HCT116 (cell line): ENCODE measurements at regions not wholly inside any gene's neighbourhood (a gene's known extent, or its start where the extent isn't known, plus 50 kb on each side); places are given as distances from the start of the nearest gene placed in this dataset.

ENCODE experiments used
- ATAC-seq: fragments of 200-7000 bp; cut with Tn5 transposase; 2 replicates; pipeline ENCODE4 v1.9.1; 2020; ENCODE audit warnings: mild to moderate bottlenecking, moderate library complexity
- BruUV-seq: library from RNA; stranded (reverse); fragments of 400-500 nt; replicated peaks from 2 replicates; lab custom pipeline; 2021; lab: Mats Ljungman, UMichigan
- CTCF ChIA-PET: fragments of 300-600 bp; sonication (Branson Sonifier 250); formaldehyde crosslinking; loops from one replicate; lab custom pipeline; 2021; ENCODE audit warnings: antibody characterized with exemption; lab: Charles Lee
- POLR2A ChIA-PET: fragments of 300-600, 350-600 bp; sonication (Branson Sonifier 250); formaldehyde crosslinking; loops from one replicate; lab custom pipeline; 2021; ENCODE audit warnings: antibody characterized with exemption; lab: Charles Lee
- RAD21 ChIA-PET, 2 experiments: fragments of 300-600 bp; sonication (Branson Sonifier 250); formaldehyde crosslinking; loops; one replicate each; lab custom pipeline; 2023; ENCODE audit warnings: low total read pairs in 2 of 2; ENCODE audit not compliant: uncharacterized antibody in 2 of 2, unreplicated experiment in 2 of 2, low non-redundant PET in 1 of 2; lab: Charles Lee
- DNase-seq: peaks from one replicate; pipeline ENCODE4 v3.0.0-alpha.2; 2010; ENCODE audit warnings: low read depth, low spot score
- H2AFZ ChIP-seq: fragments of 200-600 bp; shearing (Covaris generic), sonication (generic); 2 replicates; pipeline ENCODE4 v1.6.1; 2017; ENCODE audit warnings: low read depth, mixed run types, mixed read lengths, antibody characterized with exemption, low read length; ENCODE audit not compliant: poor library complexity, severe bottlenecking
- H3K27ac ChIP-seq: 2 replicates; pipeline ENCODE4 v1.5.1; 2012; ENCODE audit warnings: low read depth, low read length
- H3K27me3 ChIP-seq: fragments of 200-600 bp; sonication (generic); 2 replicates; pipeline ENCODE4 v1.6.1; 2016; ENCODE audit warnings: mixed run types, low read length, mixed read lengths; ENCODE audit not compliant: insufficient read depth
- H3K36me3 ChIP-seq, 2 experiments: fragments of 200-500 bp in 1 of 2; fragments of 200-600 bp in 1 of 2; sonication (Bioruptor generic) in 1 of 2; sonication (generic) in 1 of 2; 2 replicates each; pipeline versions ENCODE4 v1.5.1 to v1.6.1; 2014 to 2016; ENCODE audit warnings: low read length in 2 of 2, inconsistent platforms in 1 of 2, mixed read lengths in 1 of 2, mixed run types in 1 of 2; ENCODE audit not compliant: insufficient read depth in 2 of 2, control insufficient read depth in 1 of 2
- H3K4me1 ChIP-seq, 2 experiments: fragments of 200-600 bp in 1 of 2; sonication (generic) in 1 of 2; 2 replicates each; pipeline versions ENCODE4 v1.5.1 to v1.6.1; 2012 to 2017; ENCODE audit warnings: low read length in 2 of 2, inconsistent platforms in 1 of 2, mild to moderate bottlenecking in 1 of 2, mixed read lengths in 1 of 2, mixed run types in 1 of 2, moderate library complexity in 1 of 2; ENCODE audit not compliant: insufficient read depth in 2 of 2, control insufficient read depth in 1 of 2
- H3K4me2 ChIP-seq: fragments of 200-600 bp; sonication (generic); 2 replicates; pipeline ENCODE4 v1.6.1; 2017; ENCODE audit warnings: mixed run types, low read length, mixed read lengths
- H3K4me3 ChIP-seq, 2 experiments: fragments of 200-600 bp in 1 of 2; sonication (generic) in 1 of 2; replicated peaks in 1 of 2; 2 replicates each; pipeline ENCODE4 v1.5.1; 2011 to 2016; ENCODE audit warnings: low read length in 2 of 2, control low read depth in 1 of 2, low read depth in 1 of 2, mild to moderate bottlenecking in 1 of 2, mixed read lengths in 1 of 2, mixed run types in 1 of 2
- H3K79me2 ChIP-seq: fragments of 200-600 bp; sonication (generic); 2 replicates; pipeline ENCODE4 v1.6.1; 2017; ENCODE audit warnings: mild to moderate bottlenecking, mixed run types, low read length, moderate library complexity, mixed read lengths; ENCODE audit not compliant: insufficient read depth
- H3K9ac ChIP-seq: fragments of 200-600 bp; sonication (generic); 2 replicates; pipeline ENCODE4 v1.6.1; 2016; ENCODE audit warnings: low read length, mixed read lengths
- H3K9me2 ChIP-seq: fragments of 200-600 bp; sonication (generic), shearing (Covaris generic); 2 replicates; pipeline ENCODE4 v1.6.1; 2017; ENCODE audit warnings: mixed run types, mild to moderate bottlenecking, moderate library complexity; ENCODE audit not compliant: insufficient read depth
- H3K9me3 ChIP-seq, 2 experiments: fragments of 200-500 bp in 1 of 2; fragments of 200-600 bp in 1 of 2; sonication (Bioruptor generic) in 1 of 2; sonication (generic) in 1 of 2; 2 replicates each; pipeline ENCODE4 v1.6.1; 2014 to 2017; ENCODE audit warnings: low read length in 2 of 2, mixed read lengths in 2 of 2, inconsistent platforms in 1 of 2, low read depth in 1 of 2, mild to moderate bottlenecking in 1 of 2, mixed run types in 1 of 2, moderate library complexity in 1 of 2; ENCODE audit not compliant: control insufficient read depth in 1 of 2, insufficient read depth in 1 of 2
- H4K20me1 ChIP-seq: fragments of 200-600 bp; sonication (generic), shearing (Covaris generic); 2 replicates; pipeline ENCODE4 v1.6.1; 2017; ENCODE audit warnings: mixed run types, mild to moderate bottlenecking, moderate library complexity; ENCODE audit not compliant: insufficient read depth
- ATF3 ChIP-seq: IDR thresholded peaks from 2 replicates; pipeline ENCODE4 v1.6.1; 2012
- CTCF ChIP-seq, 3 experiments: fragments of 200-600 bp in 1 of 3; sonication (generic) in 1 of 3; IDR thresholded peaks in 2 of 3; conservative IDR thresholded peaks in 1 of 3; 2 replicates each; pipeline ENCODE4 v1.5.1; 2012 to 2017; ENCODE audit warnings: low read depth in 2 of 3, low read length in 2 of 3, antibody characterized with exemption in 1 of 3, borderline replicate concordance in 1 of 3, control low read depth in 1 of 3, mild to moderate bottlenecking in 1 of 3, mixed read lengths in 1 of 3, mixed run types in 1 of 3, moderate library complexity in 1 of 3; ENCODE audit not compliant: insufficient read depth in 1 of 3
- EZH2 ChIP-seq: fragments of 200-600 bp; sonication (generic); IDR thresholded peaks from 2 replicates; pipeline ENCODE4 v1.6.1; 2017; ENCODE audit warnings: antibody characterized with exemption, mixed run types
- EZH2phosphoT487 ChIP-seq: fragments of 200-600 bp; IDR thresholded peaks from 2 replicates; pipeline ENCODE4 v1.6.1; 2018; ENCODE audit warnings: antibody characterized with exemption, borderline replicate concordance
- POLR2AphosphoS5 ChIP-seq: IDR thresholded peaks from 2 replicates; pipeline ENCODE4 v1.6.1; 2011; ENCODE audit warnings: mild to moderate bottlenecking, low read depth, low read length, moderate library complexity
- RAD21 ChIP-seq: IDR thresholded peaks from 2 replicates; pipeline ENCODE4 v1.6.1; 2012; ENCODE audit warnings: low read depth, mild to moderate bottlenecking
- SRF ChIP-seq: IDR thresholded peaks from 2 replicates; pipeline ENCODE4 v1.6.1; 2012; ENCODE audit warnings: low read depth
- TCF7L2 ChIP-seq: IDR thresholded peaks from 2 replicates; pipeline ENCODE4 v1.7.0; 2011; ENCODE audit warnings: borderline replicate concordance, inconsistent platforms; ENCODE audit not compliant: insufficient read depth, insufficient read length; ENCODE audit errors: extremely low read depth
- YY1 ChIP-seq: IDR thresholded peaks from 2 replicates; pipeline ENCODE4 v1.6.1; 2011; ENCODE audit warnings: low read length, low read depth, moderate library complexity, mild to moderate bottlenecking; ENCODE audit not compliant: insufficient replicate concordance; ENCODE audit errors: extremely low read depth
- ZBTB33 ChIP-seq: IDR thresholded peaks from 2 replicates; pipeline ENCODE4 v1.6.1; 2011; ENCODE audit warnings: mild to moderate bottlenecking, low read length, moderate library complexity; ENCODE audit not compliant: insufficient replicate concordance; ENCODE audit errors: extremely low read depth
- ZNF274 ChIP-seq: fragments of 200-500 bp; sonication (Bioruptor generic); IDR thresholded peaks from 2 replicates; pipeline ENCODE4 v1.6.1; 2014; ENCODE audit warnings: mild to moderate bottlenecking, low read depth, low read length, inconsistent platforms
- intact Hi-C: fragments of 100-400 bp; cut with micrococcal nuclease; formaldehyde crosslinking; loops from 2 replicates; pipeline ENCODE4 v1.10.0; 2022

- peak; percentile 11 for TF ChIP-seq TCF7L2
- TF ChIP-seq, all 23 proteins: peak for 11
Observed at GRCh38 chr20:40506537-40506939, 182.5 kb downstream of the MAFB start (continued).

- Histone ChIP-seq H3K36me3 (no peaks in the 10 kb centered on the region), H3K27ac (no peak overlapping the region), H3K27me3 (no peaks in the 10 kb centered on the region), H3K9me2 (no peaks in the 10 kb centered on the region), H3K9me3 (no peaks in the 10 kb centered on the region), H3K9ac (no peak overlapping the region), H3K4me2 (no peak overlapping the region), H2AFZ (no peak overlapping the region), H3K79me2 (no peaks in the 10 kb centered on the region), H3K4me3 (no peak overlapping the region), H3K4me1 (peaks cover 11 to 24% of the 10 kb centered on the region in 2 experiments), H4K20me1 (no peaks in the 10 kb centered on the region)
- no TSS peak for BruUV-seq
- CTCF ChIA-PET, result no interaction called here
- RAD21 ChIA-PET, result no interaction called here
- DNase-seq, result no peak
- TF ChIP-seq CTCF (IDR thresholded peaks at IDR 0.05 in 2 of 3, conservative IDR thresholded peaks at IDR 0.05 in 1 of 3; ENCODE audit: borderline replicate concordance in 1 of 3, insufficient read depth in 1 of 3, low read depth in 2 of 3, low read length in 2 of 3) (no peak), RAD21 (no peak), POLR2AphosphoS5 (no peak), EZH2 (no peak), ATF3 (no peak), EZH2phosphoT487 (no peak), ZBTB33 (no peak), ZNF274 (no peak), SRF (no peak), YY1 (no peak)
- ATAC-seq, result no peak
- POLR2A ChIA-PET, result no interaction called here
- intact Hi-C loops, result no loop called here
Observed at GRCh38 chr20:40503119-40503518, 185.9 kb downstream of the MAFB start.
